GM06990 (cell line): ENCODE measurements at regions not wholly inside any gene's neighbourhood (a gene's known extent, or its start where the extent isn't known, plus 50 kb on each side); places are given as distances from the start of the nearest gene placed in this dataset.

Experiments
- DNase-seq: peaks from one replicate; pipeline ENCODE4 v3.0.0-alpha.2; 2011; ENCODE audit not compliant: insufficient read length; ENCODE audit errors: extremely low read depth
- H3K27me3 ChIP-seq: replicated peaks from 2 replicates; pipeline ENCODE4 v1.6.0; 2011; ENCODE audit warnings: low read length; ENCODE audit not compliant: control insufficient read depth, insufficient read depth
- H3K36me3 ChIP-seq: 2 replicates; pipeline ENCODE4 v1.5.1; 2011; ENCODE audit warnings: low read length; ENCODE audit not compliant: control insufficient read depth, insufficient read depth
- H3K4me3 ChIP-seq: replicated peaks from 2 replicates; pipeline ENCODE4 v1.5.1; 2011; ENCODE audit warnings: low read depth, mild to moderate bottlenecking, control low read depth, low read length
- CTCF ChIP-seq: IDR thresholded peaks from 2 replicates; pipeline ENCODE4 v1.5.1; 2011; ENCODE audit warnings: low read length, control low read depth, mild to moderate bottlenecking, inconsistent platforms; ENCODE audit not compliant: insufficient read depth, poor library complexity, severe bottlenecking

- Histone ChIP-seq H3K27me3 (no peaks in the 10 kb centered on the region; the same call in 1 of the 2 replicates), H3K36me3 (no peaks in the 10 kb centered on the region), H3K4me3 (no peak overlapping the region)
- no peak for DNase-seq
- no peak for TF ChIP-seq CTCF
Measured at GRCh38 chr15:50823281-50823680, 57.8 kb upstream of the SPPL2A start.

- Histone ChIP-seq H3K36me3 (no peaks in the 10 kb centered on the region), H3K4me3 (no peak overlapping the region), H3K27me3 (no peaks in the 10 kb centered on the region; the same call in 1 of the 2 replicates)
- no peak for TF ChIP-seq CTCF
- DNase-seq, result no peak
Measured at GRCh38 chr15:50821476-50821875, 56.0 kb upstream of the SPPL2A start.

- DNase-seq, result no peak
- no peaks in the 10 kb centered on the region for H3K36me3 ChIP-seq
- H3K27me3 ChIP-seq, result no peaks in the 10 kb centered on the region; the same call in 1 of the 2 replicates
- no peak overlapping the region for H3K4me3 ChIP-seq
- no peak for TF ChIP-seq CTCF
Measured at GRCh38 chr15:50820808-50821382, 55.4 kb upstream of the SPPL2A start.

- no peak for TF ChIP-seq CTCF
- no peak overlapping the region for H3K4me3 ChIP-seq
- no peaks in the 10 kb centered on the region; the same call in 1 of the 2 replicates for H3K27me3 ChIP-seq
- H3K36me3 ChIP-seq, result no peaks in the 10 kb centered on the region
- DNase-seq, result no peak
Measured at GRCh38 chr15:50819344-50819743, 53.8 kb upstream of the SPPL2A start.

- DNase-seq, result no peak
- no peaks in the 10 kb centered on the region for H3K36me3 ChIP-seq
- H3K27me3 ChIP-seq, result no peaks in the 10 kb centered on the region
- H3K4me3 ChIP-seq, result no peak overlapping the region
- no peak for TF ChIP-seq CTCF
Measured at GRCh38 chr15:50815958-50816590, 50.6 kb upstream of the SPPL2A start.
